ENCODE measurements at regions not wholly inside any gene's neighbourhood (a gene's known extent, or its start where the extent isn't known, plus 50 kb on each side); places are given as distances from the start of the nearest gene placed in this dataset.
A peak's percentile ranks its signal among the peaks of the same experiment; 100 is the strongest.
"Not testable (repeated sequence)": the region's sequence is repeated elsewhere in the genome, so short reads cannot be mapped to it uniquely, and the experiment has no call there.

DNA sequence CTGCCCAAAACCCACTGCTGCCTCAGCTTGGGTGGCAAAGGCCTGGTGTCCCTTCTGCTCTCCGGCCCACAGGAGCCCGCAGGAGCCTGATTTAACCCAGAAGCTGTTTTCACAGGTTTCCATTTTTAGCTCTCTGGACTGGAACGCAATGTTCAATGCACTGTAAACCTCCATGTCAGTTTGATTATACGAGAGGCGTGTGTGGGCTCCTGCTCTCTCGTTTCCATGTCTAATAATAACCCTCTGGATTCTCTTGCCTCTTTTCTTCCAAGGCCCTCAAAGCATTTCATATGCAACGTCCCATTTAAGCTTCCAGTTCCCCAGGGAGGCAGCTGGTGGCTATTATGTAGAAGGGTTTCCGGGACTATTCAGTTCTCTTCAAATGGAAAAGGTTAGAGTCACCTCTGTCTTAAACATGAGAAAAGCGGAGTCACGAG lies 161.1 kb downstream of the SUDS3 start:
- DNase-seq (ENCODE audit: low spot score), result peak; percentile 45

DNA sequence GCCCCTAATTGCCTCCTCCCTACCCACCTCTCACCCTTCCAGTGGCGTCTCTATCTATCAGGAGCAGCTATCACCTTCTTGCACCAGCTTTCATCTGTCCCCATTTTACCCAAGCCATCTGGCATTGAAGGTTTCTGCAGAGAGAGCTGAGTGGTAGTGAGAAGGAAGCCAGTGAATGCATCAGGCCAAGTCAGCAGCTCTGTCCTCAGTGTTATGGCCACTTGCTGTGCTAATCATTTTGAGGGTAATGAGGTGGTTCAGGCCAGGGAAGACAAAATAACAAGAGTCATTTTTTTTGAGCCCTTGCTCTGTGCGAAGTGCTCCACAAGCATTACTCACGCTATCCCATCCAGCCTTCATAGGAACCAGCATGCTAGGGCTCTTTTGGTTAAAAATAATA lies 164.7 kb downstream of the SUDS3 start:
- DNase-seq (ENCODE audit: low spot score), result no peak

DNA sequence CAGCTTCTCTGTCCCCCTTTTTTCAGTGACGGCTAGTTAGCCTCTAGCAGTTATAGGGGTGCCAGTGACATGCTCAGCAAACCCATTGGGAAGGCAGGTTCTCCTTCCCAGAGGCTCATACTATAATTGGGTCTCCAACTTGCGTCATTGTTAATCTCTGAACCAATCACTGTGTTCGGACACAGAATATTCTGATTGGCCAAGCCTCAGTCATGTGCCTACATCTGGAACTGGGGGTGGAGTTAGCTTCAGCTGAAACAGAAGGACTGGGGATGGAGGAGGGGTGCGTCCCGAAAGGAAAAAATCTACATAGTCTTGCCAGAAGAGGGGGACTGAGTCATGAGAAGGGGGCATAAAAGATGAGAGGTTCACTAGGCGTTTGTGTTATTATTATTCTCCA lies 165.6 kb downstream of the SUDS3 start:
- no peak for DNase-seq (ENCODE audit: low spot score)

DNA sequence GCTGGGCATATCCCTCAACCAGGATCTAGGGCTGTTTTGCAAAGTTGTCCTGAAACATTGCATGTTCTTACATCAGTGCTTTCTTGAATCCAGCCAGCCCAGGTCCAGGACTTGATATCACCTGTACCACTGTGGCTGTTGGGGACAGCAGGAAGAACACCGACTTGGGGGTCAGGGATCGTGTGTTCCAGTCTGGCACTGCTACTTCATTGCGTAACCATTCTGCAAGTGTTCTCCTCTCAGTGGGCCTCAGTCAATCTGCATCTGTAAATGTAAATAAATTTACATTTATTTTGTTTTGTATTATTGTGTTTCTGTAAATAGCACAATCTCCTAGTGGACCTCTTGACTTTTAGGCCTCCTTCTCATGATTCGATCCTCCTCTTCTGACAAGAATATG lies 167.3 kb downstream of the SUDS3 start:
- no peak for DNase-seq (ENCODE audit: low spot score)

DNA sequence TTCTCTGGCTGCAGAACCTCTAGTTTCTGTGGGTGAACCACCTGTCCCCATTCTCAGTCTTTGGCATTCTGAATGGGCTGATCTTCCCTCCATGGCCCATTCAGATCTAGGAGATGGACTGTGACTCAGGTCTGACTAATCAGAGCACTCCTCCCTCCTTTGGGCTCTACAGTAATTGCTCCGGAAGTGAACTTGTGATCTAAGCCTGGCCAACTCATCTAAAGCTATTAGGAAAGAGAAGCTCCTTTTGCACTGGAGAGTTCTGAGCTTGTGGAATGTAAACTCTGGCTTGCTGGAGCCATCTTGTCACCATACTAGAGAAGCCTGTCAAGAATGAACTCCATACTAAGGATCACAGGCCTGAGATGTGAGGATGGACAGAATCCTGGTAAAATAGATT lies 168.2 kb downstream of the SUDS3 start:
- no peak for DNase-seq (ENCODE audit: low spot score)

DNA sequence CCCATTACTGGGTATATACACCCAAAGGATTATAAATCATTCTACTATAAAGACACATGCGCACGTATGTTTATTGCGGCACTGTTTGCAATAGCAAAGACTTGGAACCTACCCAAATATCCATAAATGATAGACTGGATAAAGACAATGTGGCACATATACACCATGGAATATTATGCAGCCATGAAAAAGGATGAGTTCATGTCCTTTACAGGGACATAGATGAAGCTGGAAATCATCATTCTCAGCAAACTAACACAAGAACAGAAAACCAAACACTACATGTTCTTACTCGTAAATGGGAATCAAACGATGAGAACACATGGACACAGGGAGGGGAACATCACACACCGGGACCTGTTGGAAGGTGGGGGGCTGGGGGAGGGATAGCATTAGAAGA lies 171.3 kb downstream of the SUDS3 start:
- not testable (repeated sequence) for DNase-seq (ENCODE audit: low spot score)

DNA sequence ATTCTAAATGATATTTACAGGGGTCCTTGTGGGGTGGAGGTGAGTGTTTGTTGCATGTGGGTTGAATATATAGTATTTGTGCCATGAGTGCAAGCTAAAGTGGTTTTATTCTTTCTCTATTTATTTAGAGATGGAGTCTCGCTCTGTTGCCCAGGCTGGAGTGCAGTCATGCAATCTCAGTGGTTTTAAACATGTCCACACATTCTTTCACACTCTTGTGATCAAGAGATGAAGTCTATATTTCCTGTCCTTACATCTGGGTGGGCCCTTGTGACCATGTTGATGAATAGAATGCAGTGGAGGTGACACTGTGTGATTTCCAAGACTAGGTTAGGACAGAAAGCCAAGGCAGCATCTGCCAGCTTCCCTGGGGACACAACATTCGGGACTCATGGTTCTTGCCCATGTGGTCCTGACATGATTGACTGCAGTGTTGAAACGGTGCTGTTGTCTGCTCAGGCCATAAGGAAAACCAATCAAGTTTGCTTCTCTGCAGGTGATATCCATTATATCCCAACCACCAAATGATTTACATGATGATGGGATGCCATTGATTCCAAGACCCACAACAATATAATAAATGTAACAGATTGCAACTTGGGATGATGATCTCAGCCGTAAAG lies 172.6 kb downstream of the SUDS3 start:
- no peak for DNase-seq (ENCODE audit: low spot score)

DNA sequence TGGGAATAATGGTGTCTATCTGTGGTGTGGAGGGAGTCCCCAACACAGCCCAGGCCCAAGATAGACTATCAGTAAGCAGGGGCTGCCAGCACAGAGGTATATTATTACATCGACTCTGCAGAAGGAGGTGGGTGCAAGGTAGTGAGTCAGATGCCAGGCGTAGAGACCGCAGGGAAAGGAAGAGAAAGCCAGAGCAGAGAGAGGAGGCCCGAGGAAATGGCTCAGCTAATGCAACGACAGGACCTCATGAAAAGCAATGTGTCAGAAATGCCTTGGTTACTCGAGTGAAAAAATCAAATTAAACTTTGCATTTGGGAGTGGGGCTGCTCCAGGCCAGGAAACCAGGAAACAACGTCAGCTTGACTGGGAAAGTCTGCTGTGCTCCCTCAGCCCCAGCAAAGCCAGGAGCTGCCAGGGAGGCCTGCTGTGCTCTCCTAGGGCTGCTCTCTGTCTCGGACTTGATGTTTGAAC lies 173.2 kb downstream of the SUDS3 start:
- DNase-seq (ENCODE audit: low spot score), result no peak

DNA sequence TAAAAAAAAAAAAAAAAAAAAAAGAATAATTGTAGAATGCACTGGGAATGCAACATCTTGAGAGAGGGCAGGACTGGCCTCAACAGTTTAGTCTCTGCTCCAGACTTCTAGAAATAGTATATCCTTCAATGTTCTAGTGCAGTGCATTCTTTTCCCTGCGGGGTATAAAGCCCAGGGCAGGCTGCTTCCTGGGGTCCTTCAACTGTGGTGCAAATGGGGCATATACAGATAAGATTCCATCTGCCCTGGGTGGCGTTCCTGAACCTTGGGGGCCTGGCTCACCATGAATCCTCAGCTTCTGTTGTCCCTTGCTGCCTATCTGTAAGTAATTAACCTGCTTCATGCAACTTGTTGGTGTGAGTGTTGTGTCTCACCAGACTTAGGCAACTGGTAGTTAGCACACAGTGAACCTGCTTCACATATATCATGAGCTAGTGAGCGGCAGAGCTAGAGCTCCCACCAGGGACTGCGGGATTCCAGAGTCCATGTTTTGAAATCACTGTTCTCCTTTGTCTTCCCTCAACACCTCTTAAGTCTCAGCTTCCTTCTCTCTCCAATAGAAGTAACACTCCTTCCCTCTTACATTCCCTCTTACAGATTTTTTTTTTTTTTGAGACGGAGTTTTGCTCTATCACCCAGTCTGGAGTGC lies 177.6 kb downstream of the SUDS3 start:
- no peak for DNase-seq (ENCODE audit: low spot score)

DNA sequence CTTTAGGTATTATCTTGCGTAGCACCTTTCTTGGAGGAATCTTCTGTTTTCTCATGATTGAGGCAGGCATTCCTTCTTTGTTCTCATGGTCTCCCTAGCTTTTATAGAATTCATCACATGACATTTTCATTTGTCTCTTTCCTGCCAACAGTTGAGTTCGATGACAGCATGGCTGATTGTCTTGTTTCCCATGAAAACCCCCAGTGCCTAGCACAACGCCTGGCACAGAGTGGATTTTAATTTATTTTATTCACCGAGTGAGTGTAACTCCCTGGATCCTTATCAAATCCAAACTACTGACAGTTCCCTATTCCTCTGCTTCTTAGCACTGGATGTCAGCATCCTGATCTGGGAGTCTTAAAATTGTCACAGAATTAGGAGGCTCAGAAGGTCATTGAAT lies 182.6 kb downstream of the SUDS3 start:
- DNase-seq (ENCODE audit: low spot score), result no peak

DNA sequence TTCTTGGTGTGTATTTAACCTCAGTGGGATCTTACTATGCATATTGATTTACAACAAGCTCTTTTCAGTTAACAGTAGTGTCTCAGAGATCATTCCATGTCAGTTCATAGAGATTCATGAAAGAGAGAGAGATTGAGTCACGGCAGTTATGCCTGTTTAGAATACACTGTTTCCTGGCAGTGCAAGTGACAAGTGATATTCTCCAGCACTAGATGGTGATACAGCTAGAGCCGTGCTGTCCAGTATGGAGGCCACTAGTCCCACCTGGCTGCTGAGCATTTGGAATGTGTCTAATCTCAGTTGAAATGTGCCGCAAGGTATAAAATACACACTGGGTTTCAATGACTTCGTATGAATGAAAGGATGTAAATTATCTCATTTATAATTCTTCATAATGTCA lies 184.4 kb downstream of the SUDS3 start:
- no peak for DNase-seq (ENCODE audit: low spot score)

DNA sequence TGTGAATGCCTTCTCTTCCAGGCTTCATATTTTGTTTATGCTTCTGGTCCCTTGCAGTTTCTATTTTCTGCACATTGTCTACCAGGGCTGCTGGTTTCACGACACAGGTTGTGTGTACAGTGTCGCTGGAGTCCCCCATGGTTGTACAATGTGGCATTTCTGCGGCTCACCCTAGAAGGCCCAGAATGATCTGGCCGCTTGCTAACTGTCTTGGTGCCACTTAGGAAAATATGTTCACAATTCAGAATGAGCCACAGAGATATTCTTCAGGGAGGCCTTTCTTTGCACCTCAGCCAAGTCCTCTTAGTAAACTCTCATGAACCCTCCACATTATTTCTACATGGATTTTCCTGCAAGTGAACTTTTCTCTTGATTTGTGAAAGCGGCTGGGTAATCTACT lies 195.4 kb downstream of the SUDS3 start:
- DNase-seq (ENCODE audit: low spot score), result no peak

DNA sequence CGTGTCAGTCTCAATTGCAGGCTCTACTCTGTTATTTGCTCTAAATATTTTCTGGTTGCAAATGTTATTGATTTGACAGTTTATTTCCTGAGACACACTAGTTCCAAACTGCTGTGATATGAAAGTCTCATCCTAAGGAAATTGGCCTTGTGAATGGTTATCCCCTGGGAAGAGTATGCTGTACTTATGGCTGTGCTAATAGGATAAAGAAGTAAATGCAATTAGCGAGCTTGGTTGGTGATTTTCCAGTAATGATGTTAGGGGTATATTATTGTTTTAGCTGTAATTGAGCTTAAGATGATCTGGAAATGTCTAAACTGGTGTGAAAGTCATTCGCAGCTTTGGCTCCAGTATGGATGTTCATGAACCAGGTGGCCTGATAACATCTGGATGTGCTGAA lies 197.9 kb downstream of the SUDS3 start:
- DNase-seq (ENCODE audit: low spot score), result no peak

DNA sequence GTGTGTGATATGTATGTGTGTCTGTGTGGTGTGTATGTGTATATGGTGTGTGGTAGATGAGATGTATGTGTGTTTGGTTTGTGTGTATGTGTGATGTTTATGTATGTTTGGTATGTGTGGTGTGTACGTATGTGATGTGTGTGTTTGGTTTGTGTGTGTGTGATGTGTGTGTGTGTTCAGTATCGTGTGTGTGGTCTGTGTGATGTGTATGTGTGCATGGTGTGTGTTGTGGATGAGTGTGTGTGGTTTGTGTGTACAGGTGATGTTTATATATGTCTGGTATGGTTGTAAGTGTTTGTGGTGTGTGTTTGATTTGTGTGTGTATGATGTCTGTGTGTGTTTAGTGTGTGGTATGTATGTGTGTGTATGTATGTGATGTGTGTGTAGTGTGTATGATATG lies 199.4 kb downstream of the SUDS3 start:
- no peak for DNase-seq (ENCODE audit: low spot score)

DNA sequence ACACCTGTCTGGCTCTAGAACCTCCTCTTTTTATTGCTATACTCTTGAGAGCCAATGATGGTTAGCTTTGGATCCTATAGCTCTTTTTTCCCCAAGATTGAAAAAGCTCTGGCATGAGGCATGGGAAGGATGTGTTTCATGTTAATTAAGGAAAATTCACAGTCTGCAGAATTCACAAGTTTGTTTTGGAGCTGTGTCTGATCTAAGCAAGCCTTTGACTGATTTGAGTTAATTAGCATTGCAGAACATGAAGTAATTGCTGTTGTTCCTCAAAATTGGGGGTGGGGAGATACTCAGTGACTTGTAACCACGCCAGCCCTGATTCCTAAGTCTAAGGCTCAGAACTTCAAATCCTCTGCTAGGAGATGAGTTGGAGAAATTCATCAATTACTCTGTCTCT lies 205.0 kb downstream of the SUDS3 start:
- DNase-seq (ENCODE audit: low spot score), result no peak

DNA sequence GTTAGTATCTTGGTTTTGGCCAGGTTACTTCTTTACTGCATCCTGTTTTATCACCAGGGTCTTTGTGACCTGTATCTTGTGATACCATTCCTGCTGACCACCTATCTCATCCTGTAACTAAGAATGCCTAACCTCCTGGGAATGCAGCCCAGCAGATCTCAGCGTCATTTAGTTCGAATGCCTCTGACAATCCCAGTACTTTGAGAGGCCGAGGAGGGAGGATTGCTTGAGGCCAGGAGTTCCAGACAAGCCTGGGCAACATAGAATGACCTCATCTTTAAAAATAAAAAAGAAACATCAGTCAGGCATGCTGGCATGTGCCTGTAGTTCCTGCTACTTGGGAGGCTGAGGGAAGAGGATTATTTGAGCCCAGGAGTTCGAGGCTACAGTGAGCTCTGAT lies 206.5 kb downstream of the SUDS3 start:
- DNase-seq (ENCODE audit: low spot score), result no peak

DNA sequence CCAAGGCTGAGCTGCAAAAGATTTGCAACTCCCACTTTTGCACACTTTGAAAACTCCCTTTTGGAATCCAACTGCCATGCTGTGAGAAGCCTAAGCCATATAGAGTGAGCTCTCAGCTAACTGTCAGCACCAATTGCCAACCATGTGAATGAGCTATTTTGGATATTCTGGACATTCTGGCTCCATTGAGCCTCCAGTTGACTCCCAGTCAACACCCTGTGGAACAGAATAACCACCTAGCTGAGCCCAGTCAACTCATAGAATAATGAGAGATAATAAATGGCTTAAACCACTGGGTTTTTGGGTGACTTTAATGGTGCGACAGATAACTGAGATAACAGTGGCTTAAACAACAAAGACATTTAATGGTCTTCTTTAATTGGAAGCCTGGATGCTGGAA lies 210.1 kb downstream of the SUDS3 start:
- no peak for DNase-seq (ENCODE audit: low spot score)

DNA sequence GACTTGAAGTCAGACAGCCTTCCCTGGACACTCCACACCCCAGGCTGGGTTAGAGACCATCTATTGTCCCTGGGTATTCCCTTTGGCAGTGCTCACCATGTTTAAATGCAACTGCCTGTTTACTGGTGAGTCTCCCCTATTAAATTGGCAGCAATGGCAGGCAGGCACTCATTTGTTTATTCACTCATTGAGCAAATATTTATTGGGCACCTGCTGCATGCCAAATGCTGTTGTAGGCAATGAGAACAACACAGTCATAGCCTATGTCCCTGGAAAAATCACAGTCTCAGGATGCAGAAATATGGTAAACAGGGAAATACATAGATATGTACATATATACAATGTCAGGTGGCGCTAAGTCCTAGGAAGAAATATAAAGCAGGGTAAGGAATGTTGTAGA lies 212.8 kb downstream of the SUDS3 start:
- DNase-seq (ENCODE audit: low spot score), result no peak

DNA sequence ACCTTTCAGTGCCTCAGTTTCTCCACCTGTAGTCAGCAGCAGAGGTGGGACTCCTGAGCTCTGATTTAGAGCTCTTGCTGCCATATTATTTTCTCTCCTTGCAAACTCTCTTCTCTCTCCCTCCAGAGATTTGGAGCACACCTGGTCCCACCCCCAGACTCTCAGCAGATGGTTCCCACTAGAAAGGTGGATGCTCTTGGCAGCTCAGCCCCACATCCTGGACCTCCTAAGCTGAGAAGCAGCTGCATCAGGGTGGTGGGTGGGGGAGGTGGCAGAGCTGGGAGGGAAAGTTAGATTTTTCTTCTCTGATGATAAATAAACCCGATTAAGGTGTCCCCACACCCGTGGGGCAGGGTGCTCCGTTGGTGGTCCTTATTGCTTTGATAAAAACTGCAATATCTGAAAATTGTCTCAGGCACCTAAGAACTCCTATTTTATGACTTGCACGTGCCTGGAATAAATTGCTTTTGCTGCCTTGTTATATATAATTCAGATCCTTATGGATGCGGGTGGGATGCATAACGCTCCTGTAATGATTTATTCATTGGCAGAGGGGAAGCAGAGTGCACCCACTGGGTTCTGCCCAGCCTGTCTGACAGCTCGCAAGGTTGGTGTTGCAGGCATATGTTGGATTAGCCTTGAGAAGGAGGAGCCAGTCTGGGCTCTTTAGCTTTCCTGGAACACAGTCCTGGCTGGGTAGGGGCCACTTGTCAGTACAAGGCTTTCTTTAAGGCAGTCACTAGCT lies 214.2 kb downstream of the SUDS3 start:
- DNase-seq (ENCODE audit: low spot score), result no peak

DNA sequence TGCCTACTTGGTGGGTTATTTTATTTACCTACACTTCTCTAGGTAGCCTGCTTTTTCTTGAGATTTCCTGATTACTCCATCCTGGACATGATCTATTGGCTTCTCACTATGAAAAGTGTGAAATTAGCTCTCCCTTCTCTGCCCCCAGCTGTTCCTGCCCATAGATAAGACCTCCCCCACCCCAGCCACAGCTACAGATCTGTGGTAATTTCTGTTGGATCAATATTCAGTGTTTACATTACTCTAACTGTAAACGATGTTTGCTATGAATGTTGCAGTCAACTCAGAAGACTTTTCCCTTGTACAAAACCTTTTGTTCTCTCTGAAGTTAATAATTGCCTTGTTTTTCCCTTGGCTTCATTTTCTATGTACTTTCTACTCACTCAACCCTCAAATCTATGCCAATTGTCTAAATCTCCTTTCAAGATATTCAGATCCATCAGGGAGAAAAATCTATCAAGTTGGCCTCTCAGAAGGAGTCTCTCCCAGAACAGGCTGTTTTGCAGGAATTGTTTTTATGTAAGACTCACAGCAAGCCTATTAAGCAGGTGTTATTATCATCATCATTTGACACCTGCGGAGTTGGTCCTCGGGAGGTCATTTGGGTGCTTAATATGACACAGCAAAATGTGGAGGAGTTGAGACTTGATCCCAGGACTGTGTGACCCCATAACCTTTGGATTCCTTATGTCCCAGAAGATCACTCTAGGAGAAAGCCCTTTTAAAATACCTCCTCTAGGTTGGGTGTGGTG lies 227.4 kb downstream of the SUDS3 start:
- DNase-seq (ENCODE audit: low spot score), result no peak

DNA sequence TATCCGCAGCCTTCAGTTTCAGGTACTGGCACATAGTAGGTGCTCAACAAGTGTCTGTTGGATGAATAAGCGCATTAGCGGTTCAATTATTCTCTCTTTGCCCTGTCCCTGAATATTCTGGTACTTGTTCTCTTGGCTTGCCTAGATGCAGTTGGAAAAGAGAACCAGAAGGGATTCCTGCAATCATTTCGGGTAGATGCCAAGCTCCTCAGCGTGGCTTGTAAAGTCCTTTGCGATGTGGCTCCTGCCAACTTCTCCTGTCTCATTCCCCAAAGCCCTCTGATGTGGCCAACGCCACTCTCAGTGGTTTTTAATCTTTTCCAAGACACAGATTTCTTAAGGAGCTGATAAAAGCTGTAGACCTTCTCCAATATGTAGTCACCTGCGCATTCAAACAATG lies 230.3 kb downstream of the SUDS3 start:
- no peak for DNase-seq (ENCODE audit: low spot score)

DNA sequence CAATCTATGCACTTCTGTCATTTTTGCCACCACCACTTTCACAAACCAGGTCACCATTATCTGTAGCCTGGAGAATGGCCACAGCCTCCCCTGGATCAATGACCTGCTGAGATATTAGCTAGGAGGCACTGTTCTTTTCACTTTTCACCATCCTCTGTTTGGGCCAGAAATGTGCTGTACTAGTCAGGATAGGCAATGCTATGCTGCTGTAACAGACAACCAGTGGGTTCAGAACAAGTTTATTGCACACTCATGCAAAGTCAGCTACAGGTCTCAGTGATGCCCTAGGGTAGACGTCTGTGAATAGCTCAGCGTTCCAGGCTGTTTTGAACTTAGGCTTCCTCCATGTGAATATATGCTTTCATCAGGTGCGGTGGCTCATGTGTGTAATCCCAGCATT lies 231.5 kb downstream of the SUDS3 start:
- DNase-seq (ENCODE audit: low spot score), result no peak
